ENCODE measurements at regions not wholly inside any gene's neighbourhood (a gene's known extent, or its start where the extent isn't known, plus 50 kb on each side); places are given as distances from the start of the nearest gene placed in this dataset.

DNA sequence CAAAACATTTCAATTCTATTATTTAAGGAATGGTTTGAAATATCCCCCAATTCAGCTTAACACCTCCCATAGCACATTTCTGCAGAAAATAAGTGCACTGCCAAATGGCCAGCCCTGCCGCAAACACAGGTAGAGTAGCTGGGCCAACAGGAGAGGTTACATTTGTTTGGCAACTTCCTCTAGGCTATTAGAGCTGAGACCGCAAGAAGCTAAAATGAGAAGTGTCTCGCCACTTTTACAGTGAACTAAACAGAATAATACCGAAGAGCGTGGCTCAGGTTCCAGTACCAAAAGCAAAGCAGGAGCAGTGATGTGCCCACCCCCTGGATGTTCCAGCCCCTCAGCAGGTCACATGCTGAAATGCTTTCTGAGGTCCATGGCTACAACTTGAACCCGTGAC lies 154.5 kb upstream of the PKN2 start:
- no peak for TF ChIP-seq EZH2phosphoT487 (IDR thresholded peaks at IDR 0.05; ENCODE audit: borderline replicate concordance, low read depth, low read length)
- TF ChIP-seq, protein P1, sequence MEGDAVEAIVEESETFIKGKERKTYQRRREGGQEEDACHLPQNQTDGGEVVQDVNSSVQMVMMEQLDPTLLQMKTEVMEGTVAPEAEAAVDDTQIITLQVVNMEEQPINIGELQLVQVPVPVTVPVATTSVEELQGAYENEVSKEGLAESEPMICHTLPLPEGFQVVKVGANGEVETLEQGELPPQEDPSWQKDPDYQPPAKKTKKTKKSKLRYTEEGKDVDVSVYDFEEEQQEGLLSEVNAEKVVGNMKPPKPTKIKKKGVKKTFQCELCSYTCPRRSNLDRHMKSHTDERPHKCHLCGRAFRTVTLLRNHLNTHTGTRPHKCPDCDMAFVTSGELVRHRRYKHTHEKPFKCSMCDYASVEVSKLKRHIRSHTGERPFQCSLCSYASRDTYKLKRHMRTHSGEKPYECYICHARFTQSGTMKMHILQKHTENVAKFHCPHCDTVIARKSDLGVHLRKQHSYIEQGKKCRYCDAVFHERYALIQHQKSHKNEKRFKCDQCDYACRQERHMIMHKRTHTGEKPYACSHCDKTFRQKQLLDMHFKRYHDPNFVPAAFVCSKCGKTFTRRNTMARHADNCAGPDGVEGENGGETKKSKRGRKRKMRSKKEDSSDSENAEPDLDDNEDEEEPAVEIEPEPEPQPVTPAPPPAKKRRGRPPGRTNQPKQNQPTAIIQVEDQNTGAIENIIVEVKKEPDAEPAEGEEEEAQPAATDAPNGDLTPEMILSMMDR (conservative IDR thresholded peaks at IDR 0.05; ENCODE audit: low read length), result no peak
- ChIA-PET POLR2A (no interaction called here), CTCF (ENCODE audit: unreplicated experiment) (no interaction called here)
- Histone ChIP-seq H3K4me3 (ENCODE audit: low read depth, low read length, poor library complexity, severe bottlenecking) (no peak overlapping the region), H3K79me2 (ENCODE audit: insufficient read depth, low read depth, low read length) (no peaks in the 10 kb centered on the region), H3K4me1 (ENCODE audit: insufficient read depth, low read length, poor library complexity, severe bottlenecking) (no peaks in the 10 kb centered on the region), H3K9me2 (ENCODE audit: insufficient read depth, low read length) (no peaks in the 10 kb centered on the region), H3K9me3 (ENCODE audit: low read length) (no peaks in the 10 kb centered on the region), H3K36me3 (ENCODE audit: insufficient read depth, low read length) (no peaks in the 10 kb centered on the region), H3K4me2 (ENCODE audit: low read length) (no peak overlapping the region), H4K20me1 (ENCODE audit: insufficient read depth, low read length) (no peaks in the 10 kb centered on the region), H3K27ac (ENCODE audit: low read depth, low read length, poor library complexity, severe bottlenecking) (no peak overlapping the region), H2AFZ (ENCODE audit: low read length) (no peak overlapping the region)
- DNase-seq (ENCODE audit: low spot score), result no peak
- intact Hi-C loops (cut with micrococcal nuclease; ENCODE audit: unreplicated experiment), result no loop called here
- BruUV-seq (replicated peaks), result no TSS peak

- BruUV-seq (replicated peaks), result no TSS peak
- no peak overlapping the region for H3K4me3 ChIP-seq (ENCODE audit: low read depth, low read length, poor library complexity, severe bottlenecking)
- ChIA-PET POLR2A (interaction anchor here (0.7 kb wide), 1 partner anchor 20 kb away, joined by 3 read pairs; no protein-coding TSS in a partner anchor), CTCF (ENCODE audit: unreplicated experiment) (no interaction called here)
- no peak for TF ChIP-seq EZH2phosphoT487 (IDR thresholded peaks at IDR 0.05; ENCODE audit: borderline replicate concordance, low read depth, low read length)
- TF ChIP-seq, protein P1 (conservative IDR thresholded peaks at IDR 0.05; ENCODE audit: low read length), result no peak
- no peaks in the 10 kb centered on the region for H4K20me1 ChIP-seq (ENCODE audit: insufficient read depth, low read length)
- H3K4me2 ChIP-seq (ENCODE audit: low read length), result no peak overlapping the region
- no peak for DNase-seq (ENCODE audit: low spot score)
- H3K4me1 ChIP-seq (ENCODE audit: insufficient read depth, low read length, poor library complexity, severe bottlenecking), result no peaks in the 10 kb centered on the region
- no peak overlapping the region for H3K27ac ChIP-seq (ENCODE audit: low read depth, low read length, poor library complexity, severe bottlenecking)
- H3K9me3 ChIP-seq (ENCODE audit: low read length), result no peaks in the 10 kb centered on the region
- H3K36me3 ChIP-seq (ENCODE audit: insufficient read depth, low read length), result no peaks in the 10 kb centered on the region
- intact Hi-C loops (cut with micrococcal nuclease; ENCODE audit: unreplicated experiment), result no loop called here
- H3K9me2 ChIP-seq (ENCODE audit: insufficient read depth, low read length), result no peaks in the 10 kb centered on the region
- H2AFZ ChIP-seq (ENCODE audit: low read length), result no peak overlapping the region
- no peaks in the 10 kb centered on the region for H3K79me2 ChIP-seq (ENCODE audit: insufficient read depth, low read depth, low read length)
Observed at GRCh38 chr1:88530246-88530645, 153.8 kb upstream of the PKN2 start.

DNA sequence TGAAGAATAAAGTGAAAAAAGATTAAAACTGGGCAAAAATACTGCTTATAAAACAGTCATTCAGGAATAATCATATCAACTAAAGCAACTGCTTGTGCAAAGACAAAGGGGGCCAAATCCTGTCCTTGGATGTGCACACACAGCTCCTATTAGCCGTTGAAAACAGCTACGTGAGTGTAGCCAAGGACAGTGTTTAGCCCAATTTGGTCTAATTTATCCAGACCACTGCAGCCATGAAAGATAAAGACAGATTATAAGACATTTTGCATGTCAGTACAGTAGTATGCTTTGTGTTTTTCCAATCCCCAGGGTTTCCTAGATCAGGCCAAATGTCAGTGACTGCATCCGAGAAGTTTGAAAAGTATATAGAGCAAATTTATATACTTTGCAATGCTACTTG lies 146.3 kb upstream of the PKN2 start:
- Histone ChIP-seq H3K36me3 (ENCODE audit: insufficient read depth, low read length) (no peaks in the 10 kb centered on the region), H4K20me1 (ENCODE audit: insufficient read depth, low read length) (no peaks in the 10 kb centered on the region), H3K79me2 (ENCODE audit: insufficient read depth, low read depth, low read length) (no peaks in the 10 kb centered on the region), H3K4me2 (ENCODE audit: low read length) (no peak overlapping the region), H3K4me3 (ENCODE audit: low read depth, low read length, poor library complexity, severe bottlenecking) (no peak overlapping the region), H3K27ac (ENCODE audit: low read depth, low read length, poor library complexity, severe bottlenecking) (no peak overlapping the region), H2AFZ (ENCODE audit: low read length) (no peak overlapping the region), H3K9me2 (ENCODE audit: insufficient read depth, low read length) (no peaks in the 10 kb centered on the region), H3K4me1 (ENCODE audit: insufficient read depth, low read length, poor library complexity, severe bottlenecking) (no peaks in the 10 kb centered on the region), H3K9me3 (ENCODE audit: low read length) (no peaks in the 10 kb centered on the region)
- ChIA-PET CTCF (ENCODE audit: unreplicated experiment) (no interaction called here), POLR2A (no interaction called here)
- BruUV-seq (replicated peaks), result no TSS peak
- no peak for TF ChIP-seq EZH2phosphoT487 (IDR thresholded peaks at IDR 0.05; ENCODE audit: borderline replicate concordance, low read depth, low read length)
- TF ChIP-seq, protein P1 (conservative IDR thresholded peaks at IDR 0.05; ENCODE audit: low read length), result no peak
- DNase-seq (ENCODE audit: low spot score), result no peak
- intact Hi-C loops (cut with micrococcal nuclease; ENCODE audit: unreplicated experiment), result no loop called here

Data from OCI-LY7 (cell line).